ENCODE measurements at regions not wholly inside any gene's neighbourhood (a gene's known extent, or its start where the extent isn't known, plus 50 kb on each side); places are given as distances from the start of the nearest gene placed in this dataset.
"Not testable (repeated sequence)": the region's sequence is repeated elsewhere in the genome, so short reads cannot be mapped to it uniquely, and the experiment has no call there.

DNA sequence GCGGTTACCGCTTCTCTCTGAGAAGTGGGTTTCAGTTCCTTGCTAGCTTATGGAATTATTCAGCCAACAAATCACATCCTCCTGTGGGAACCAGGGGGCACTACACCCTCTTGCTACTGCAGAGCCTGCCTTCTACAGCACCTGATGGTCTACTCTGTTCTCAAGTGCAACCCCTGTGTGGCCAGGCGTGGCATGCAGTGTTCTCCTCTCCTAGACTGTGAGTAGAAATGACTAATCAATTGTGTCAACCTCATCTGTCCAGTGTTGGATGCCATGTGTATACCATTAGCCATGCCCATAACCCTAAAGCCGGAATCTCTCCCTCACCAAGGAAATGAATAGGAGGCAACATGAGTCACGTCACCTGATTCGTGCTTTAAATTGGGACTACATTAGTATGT lies 117.2 kb upstream of the LIFR start:
- in situ Hi-C loops (cut with MboI; ENCODE audit: low pct_unique_long_range_greater_than_20kb, low sequenced_read_pairs), result no loop called here
- no peak for DNase-seq

DNA sequence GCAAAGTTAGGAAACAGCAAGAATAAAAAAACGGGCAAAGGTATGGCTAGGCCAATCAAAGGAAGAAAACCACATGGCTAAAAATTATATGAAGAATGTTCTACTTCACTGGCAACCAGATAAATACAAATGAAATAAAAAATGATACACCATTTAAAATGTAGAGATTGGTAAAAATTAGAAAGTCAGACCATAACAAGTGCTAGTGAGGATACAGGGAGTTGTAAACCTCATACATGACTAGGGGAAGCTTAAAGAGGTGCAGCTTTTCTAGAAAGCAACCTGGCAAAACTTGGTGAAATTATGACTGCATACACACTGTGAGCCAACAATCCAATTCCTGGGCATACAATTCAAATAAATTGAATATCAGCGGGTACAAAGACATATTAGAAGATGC lies 119.0 kb upstream of the LIFR start:
- no peak for DNase-seq
- in situ Hi-C loops (cut with MboI; ENCODE audit: low pct_unique_long_range_greater_than_20kb, low sequenced_read_pairs), result no loop called here

DNA sequence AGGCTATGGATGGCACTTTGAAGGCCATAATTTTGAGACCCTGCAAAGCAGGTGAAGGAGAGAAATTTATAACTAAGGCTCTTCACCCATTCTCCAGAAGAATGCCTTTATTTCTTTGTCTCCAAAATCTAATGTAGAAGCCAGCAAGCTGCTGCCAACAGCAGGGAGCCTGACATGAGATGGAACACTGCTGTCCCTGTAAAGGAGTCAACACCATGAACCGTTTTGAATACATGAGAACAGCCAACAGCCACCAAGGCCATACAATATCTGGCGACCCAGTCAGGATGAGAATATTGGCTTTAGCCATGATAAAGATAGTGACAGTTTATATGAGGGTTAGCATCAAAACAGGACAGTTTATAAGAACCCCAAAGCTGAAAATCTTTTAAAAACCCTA lies 121.2 kb upstream of the LIFR start:
- no peak for DNase-seq
- in situ Hi-C loops (cut with MboI; ENCODE audit: low pct_unique_long_range_greater_than_20kb, low sequenced_read_pairs), result no loop called here

DNA sequence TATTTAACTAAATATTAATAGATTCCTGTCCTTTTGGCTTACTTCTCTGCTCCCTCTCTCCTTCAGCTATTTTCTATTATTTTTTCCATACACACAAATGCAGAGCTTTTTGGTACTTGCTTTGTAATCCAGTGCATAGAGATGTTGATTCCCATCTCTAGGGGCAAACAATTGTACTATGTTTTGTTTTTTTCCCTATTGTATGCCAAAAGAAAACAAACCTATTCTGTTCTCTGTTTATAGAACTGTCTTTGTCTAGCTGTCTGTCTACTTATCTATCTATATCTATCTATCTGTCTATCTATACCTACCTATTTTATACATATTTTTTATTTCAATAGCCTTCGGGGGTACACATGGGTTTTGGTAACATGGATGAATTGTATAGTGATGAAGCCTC lies 121.6 kb upstream of the LIFR start:
- no peak for DNase-seq
- in situ Hi-C loops (cut with MboI; ENCODE audit: low pct_unique_long_range_greater_than_20kb, low sequenced_read_pairs), result no loop called here

DNA sequence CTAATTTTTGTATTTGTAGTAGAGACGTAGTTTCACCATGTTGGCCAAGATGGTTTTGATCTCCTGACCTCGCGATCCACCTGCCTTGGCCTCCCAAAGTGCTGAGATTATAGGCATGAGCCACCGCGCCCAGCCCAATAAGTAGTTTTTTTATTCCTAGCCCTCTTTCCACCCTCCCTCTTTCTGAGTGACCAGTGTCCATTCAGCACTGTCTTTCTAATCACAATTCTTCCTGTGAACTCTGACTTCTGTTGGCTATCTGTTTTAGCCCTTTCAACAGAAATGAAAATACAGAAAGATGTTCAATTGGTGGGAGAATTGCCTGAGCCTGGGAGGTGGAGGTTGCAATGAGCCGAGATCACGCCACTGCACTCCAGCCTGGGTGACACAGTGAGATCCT lies 122.3 kb upstream of the LIFR start:
- DNase-seq; in situ Hi-C loops (cut with MboI; ENCODE audit: low pct_unique_long_range_greater_than_20kb, low sequenced_read_pairs): not testable (repeated sequence)

DNA sequence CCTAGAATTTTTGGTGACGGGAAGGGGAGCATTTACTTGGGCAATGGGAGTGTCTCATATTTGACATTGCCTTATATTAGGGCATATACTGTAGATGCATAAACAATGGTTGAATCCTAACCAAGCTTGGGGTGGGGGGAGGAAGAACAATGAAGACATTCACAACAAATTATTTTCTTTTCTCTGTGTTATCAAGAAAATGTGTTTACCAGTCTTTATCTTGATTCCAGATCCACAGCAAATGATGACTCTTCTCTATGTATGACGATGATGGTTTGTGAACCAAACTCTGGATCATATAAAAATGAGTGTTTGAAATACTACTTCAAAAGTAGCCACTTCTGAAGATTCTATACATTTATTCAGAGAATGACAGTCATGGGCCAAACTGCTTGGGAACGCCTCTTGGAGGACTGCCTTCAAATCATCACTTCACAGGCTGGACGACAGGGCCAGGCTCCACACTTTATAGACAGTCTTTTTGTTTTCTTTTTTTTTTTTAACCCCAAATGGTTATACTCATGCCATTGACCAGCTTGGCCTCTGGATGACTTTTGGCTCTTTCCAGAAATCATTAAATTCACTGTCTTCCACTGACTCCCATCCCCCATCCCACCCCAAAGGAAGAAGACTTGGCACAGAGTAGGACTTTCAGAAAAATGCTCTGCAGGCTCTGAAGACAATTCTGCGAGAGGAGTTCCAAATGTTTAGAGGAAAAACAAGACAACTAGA lies 123.8 kb upstream of the LIFR start:
- DNase-seq, result no peak
- in situ Hi-C loops (cut with MboI; ENCODE audit: low pct_unique_long_range_greater_than_20kb, low sequenced_read_pairs), result no loop called here

DNA sequence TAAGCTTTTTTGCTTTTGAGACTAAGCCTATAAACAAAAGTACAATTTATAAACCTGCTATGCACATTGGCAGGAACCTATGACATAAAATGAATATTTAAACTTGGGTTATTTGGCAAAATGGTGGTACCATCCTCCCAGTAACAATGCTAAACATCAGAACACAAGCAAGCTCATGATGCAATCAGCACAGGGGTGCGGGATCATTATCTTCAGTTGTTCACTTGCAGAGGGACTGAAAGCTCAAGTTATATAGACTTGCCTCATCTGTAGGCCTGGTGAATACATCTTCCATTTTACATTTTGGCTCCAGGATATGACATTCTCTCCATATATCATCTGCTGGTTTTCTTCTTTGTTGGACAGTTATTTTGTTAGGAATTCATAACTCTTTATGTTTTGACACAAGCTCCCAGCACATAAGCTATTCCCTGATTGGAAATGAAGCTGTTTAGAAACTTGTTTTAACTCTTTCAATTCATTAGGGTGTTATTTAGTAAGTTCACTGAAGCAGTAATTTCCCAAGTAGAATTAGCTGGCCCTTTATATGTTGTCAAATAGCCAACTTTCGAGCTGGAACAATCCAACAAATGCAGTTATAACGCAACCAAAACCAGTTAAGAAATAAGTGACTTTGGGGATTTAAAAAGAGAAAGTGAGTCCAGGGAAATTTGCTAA lies 124.7 kb upstream of the LIFR start:
- in situ Hi-C loops (cut with MboI; ENCODE audit: low pct_unique_long_range_greater_than_20kb, low sequenced_read_pairs), result no loop called here
- DNase-seq, result no peak

DNA sequence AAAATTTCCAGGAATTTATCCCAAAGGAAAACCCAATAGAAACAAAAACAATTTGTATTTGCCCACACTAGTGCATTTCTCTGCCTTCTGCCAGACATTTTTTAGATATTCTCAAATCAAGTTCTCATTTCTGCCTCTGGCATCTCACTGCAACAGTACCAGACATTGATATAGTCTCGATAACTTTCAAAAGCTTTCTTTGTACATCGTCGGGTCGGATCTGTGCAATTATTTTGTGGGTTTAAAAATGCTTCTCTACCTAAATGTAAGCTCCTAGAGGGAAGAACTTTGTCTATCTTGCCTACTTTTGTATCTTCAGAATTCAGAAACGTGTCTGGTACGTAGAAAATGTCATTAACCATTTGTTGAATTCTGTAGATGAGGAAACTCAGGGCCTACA lies 125.5 kb upstream of the LIFR start:
- DNase-seq, result no peak
- in situ Hi-C loops (cut with MboI; ENCODE audit: low pct_unique_long_range_greater_than_20kb, low sequenced_read_pairs), result no loop called here

DNA sequence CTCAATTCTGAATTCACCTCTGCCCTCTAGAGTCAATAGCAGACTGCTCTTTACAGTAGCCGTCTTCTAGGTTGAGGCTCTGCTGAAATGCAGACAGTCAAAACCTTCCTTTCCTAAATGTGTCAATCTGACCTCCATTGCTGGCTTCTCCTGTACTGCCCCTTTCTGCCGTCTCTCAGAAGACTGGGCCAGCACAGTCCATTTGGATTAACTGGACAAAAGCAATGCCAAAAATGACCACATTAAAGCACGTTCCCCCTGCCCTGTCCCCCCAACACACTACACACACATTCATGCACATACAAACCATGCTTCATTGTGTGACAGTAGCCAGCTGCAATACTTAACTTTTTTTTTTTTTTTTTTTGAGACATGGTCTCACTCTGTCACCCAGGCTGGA lies 130.2 kb upstream of the LIFR start:
- DNase-seq, result no peak
- in situ Hi-C loops (cut with MboI; ENCODE audit: low pct_unique_long_range_greater_than_20kb, low sequenced_read_pairs), result no loop called here

DNA sequence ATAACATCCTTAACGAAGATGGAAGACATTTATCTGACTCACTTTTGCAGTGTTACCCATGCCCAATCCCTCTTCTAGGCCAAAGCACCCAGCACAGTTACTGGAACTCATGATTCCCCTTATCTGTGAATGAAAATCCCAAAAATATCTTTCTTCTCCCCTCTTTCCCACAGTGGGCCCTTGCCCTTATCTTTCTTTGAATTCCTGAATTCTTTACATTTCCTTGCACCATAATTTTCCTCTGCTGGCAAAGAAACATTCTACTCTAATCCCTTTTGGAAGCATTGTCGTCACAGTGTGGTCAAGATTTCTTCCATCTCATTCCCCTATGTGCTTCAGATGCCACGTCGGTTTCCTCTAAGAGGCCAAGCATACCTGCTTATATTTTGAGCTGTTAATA lies 135.9 kb upstream of the LIFR start:
- in situ Hi-C loops (cut with MboI; ENCODE audit: low pct_unique_long_range_greater_than_20kb, low sequenced_read_pairs), result no loop called here
- no peak for DNase-seq

DNA sequence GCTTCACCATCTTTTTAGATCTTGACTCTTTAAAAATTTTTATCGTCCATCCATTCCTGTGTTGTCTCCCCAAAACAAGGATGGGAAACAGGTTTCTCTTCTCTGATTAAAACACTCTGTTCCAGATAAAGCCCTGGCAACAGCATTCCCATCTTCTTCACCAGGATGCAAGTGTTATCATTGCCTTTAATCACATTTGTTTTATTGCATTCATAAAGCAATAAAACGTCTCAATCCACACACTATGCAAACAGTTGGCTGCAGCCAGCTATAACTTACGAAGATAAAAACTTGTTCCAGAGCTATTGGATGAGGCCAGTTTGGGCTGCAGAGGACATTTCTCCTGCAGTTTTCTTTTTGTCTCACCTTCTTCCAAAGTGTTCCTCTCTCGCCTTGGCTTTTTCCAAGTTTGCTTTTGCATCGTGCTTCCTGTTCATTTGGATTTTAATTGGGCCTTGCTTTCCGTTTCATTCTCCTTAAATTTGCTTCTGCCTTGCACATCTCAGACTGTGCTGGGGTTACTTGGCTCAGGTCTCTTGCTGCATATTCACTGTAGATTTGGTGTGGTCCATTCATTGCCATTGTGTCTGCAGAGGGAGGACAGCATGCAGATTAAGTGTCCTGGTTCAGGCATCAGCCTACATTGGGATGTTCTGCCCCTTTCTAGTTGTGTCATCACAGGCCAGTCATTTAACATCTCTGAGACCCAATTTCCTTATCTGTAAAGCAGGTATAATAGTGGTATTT lies 136.5 kb upstream of the LIFR start:
- in situ Hi-C loops (cut with MboI; ENCODE audit: low pct_unique_long_range_greater_than_20kb, low sequenced_read_pairs), result no loop called here
- DNase-seq, result no peak

DNA sequence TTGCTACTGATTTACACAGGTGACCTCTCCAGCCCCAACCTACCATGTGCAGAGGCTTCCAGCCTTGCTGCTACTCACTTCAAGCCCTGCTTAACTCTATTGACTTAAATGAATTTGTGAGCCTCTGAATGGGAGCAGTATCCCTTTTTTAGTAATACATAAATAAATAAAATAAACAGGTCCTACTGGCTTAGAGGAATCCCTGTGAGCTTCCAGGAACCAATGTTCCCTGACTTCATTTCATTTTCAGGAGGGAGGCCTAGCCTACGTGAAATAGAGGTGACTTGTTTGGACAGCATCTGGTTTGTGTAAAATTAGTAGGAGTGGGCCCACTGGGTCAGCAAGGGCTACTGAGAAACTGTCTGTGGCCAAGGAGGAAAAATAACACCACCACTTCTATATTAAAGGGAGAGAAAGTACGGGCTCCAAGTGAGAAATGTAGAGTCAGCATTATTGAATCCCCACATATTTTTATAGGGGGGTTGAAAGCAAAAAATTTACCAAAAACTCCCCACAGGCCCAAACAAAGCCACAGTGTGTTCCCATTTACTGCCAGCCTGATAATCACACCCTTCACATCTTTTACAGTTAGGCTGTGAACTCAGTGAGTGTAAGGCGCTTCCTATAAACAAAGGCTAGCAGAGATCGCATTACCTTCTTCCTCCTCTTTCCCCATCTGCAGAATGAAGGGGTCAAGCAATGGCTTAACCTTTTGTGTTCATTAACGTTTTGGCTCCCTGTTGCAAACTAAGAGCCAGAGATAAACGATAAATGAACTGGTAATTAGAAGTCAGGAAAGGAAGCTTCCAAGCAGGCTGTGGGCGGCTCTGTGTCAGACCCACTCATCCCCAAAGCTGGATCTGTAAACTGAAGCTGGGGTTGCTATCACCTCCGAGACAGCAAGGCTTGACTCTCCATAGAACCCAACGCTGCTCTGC lies 138.8 kb upstream of the LIFR start:
- in situ Hi-C loops (cut with MboI; ENCODE audit: low pct_unique_long_range_greater_than_20kb, low sequenced_read_pairs), result no loop called here
- DNase-seq, result no peak

DNA sequence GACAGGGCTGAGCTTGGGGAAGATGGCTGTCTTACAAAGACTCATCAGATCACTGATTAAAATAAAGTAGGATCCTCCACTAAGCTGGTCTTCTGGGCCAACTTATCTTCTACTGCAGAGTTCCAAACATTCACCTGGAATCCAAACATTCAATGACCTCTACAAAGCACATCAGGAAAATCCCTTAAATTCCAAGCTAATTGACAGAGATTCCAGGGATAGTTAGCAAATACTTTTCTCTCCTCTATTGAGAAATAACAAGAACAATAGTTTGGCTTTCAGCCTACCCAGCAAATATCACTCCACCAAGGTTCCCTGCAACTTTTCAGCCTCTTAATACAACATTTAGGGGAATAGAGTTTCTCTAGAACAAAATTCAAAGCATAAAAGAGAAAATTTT lies 140.6 kb upstream of the LIFR start:
- in situ Hi-C loops (cut with MboI; ENCODE audit: low pct_unique_long_range_greater_than_20kb, low sequenced_read_pairs), result no loop called here
- no peak for DNase-seq

DNA sequence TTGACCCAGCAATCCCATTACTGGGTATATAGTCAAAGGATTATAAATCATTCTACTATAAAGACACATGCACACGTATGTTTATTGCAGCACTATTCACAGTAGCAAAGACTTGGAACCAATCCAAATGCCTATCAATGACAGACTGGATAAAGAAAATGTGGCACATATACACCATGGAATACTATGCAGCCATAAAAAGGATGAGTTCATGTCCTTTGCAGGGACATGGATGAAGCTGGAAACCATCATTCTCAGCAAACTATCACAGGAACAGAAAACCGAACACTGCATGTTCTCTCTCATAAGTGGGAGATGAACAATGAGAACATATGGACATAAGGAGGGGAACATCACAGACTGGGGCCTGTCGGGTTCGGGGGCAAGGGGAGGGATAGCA lies 140.3 kb upstream of the OSMR start:
- in situ Hi-C loops (cut with MboI; ENCODE audit: low pct_unique_long_range_greater_than_20kb, low sequenced_read_pairs); DNase-seq: not testable (repeated sequence)

DNA sequence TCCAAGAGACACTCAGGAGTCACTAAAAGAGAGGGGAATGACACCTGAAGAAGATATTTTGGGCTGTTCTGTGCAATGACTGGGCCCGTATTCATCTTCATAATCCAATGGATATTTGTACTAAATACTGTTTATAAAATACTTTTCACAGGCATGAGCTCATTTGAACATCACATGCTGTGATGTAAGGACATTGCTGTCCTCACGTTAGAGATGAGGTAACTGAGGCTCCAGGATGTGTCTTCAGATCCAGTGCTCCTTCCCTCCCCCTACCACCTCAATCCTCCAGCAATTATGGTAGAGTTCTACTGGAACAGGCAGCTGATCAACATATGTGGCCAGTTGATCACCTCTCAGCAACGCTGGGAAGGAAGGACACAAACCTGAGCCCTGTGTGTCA lies 139.4 kb upstream of the OSMR start:
- in situ Hi-C loops (cut with MboI; ENCODE audit: low pct_unique_long_range_greater_than_20kb, low sequenced_read_pairs), result no loop called here
- DNase-seq, result no peak

DNA sequence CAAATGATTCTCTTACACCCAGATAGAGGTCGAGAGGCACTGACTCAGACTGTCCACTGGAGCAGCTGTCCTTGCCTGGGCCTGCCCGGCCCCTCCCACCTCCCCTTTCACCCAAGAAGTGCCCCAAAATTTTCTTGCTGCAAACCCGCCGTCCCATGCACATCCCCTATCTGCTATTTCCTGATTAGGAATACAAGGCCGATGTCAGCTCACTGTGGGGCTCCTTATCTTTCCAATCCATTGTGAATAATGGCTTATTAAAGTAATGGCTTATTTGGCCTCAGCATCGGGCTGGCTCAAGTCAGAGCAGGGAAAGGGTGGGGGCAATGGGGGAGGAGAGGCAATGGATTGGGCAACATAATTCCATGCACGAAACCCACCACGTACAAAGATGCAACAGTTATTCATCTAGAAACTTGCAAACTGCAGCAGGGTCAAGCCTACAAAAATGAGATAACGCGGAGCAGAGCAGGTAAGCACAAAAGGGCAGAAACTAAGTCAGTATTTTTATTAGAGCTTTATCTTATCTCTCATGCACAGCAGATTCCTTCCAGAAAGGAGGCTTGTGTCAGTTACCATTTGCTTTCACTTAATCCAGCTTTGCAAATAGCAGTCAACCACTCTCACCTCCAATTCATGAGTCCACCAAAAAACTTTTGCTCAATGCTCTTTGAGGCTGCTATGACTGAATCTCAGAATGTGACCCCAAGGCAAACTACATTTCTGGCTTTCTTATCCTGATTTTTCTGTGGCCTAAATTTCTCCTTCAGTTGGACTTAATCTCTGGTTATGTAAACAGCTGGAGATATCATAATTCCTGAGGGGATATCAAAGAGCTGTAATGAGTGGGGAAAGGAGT lies 138.2 kb upstream of the OSMR start:
- no peak for DNase-seq
- in situ Hi-C loops (cut with MboI; ENCODE audit: low pct_unique_long_range_greater_than_20kb, low sequenced_read_pairs), result no loop called here

DNA sequence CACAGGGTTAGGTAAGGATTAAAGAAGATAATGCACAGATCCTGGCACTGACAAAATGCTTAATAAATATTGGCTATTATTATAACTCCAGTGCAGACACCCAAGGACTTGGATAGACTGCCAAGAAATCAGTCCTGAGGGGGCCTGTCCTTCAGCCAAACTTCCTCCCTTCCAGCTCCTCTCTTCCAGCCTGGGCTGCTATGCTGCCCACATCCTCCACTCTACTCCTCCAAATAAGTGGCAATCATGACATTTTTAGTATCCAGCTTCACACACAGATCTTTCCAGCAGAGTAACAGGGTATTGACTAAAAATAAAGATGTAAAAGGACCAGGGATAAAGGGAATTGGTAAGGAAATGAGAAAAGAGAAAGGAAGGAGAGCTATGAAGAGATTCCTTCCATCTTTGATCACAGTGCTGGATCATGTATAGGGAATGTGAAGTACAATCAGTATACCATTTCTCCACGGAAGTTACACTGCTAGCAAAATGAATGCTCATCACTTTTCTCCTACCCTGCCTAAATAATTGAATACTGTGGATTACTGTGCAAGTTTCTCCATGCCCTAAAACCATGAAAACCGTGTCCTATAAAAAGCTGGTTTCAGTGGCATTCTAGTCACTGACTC lies 136.0 kb upstream of the OSMR start:
- in situ Hi-C loops (cut with MboI; ENCODE audit: low pct_unique_long_range_greater_than_20kb, low sequenced_read_pairs), result no loop called here
- no peak for DNase-seq

DNA sequence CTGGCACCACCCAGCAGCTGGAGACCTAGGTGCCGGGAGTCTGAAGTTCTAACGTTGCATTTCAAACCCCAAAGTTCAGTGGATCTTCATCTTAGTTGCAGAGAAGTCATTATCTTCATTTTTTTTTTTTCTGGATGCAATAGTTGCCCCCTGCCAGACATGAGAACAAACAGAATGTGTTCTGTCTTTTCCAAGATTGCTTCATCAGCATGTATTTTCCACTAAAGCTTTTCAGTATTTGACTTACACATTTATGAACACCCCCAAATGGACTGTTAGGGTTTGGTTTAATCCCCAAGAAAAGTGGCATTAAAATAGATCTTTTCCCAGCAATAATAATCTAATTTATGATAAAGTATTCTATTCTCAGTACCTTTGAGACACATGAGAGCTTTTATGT lies 135.2 kb upstream of the OSMR start:
- DNase-seq, result no peak
- in situ Hi-C loops (cut with MboI; ENCODE audit: low pct_unique_long_range_greater_than_20kb, low sequenced_read_pairs), result no loop called here
